ENCODE measurements at regions not wholly inside any gene's neighbourhood (a gene's known extent, or its start where the extent isn't known, plus 50 kb on each side); places are given as distances from the start of the nearest gene placed in this dataset.

DNA sequence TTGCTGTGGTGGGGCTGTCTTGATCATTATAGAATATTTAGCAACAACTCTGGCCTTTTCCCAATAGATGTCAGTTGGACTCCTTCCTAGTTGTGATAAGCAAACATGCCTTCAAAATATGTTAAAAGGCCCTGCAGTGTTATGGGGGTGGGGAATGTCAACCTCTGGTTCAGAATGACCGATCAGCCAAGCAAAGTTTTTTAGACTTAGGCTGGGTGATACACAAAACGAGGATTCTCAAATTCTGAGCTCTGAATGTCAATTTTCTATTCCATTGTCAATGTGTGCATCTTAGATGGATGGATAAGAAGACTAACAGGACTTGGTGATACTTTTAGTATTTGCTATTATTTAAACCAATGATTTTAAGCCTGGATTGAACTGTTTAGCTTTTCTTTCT is 940.0 kb upstream of the GRIA3 start:
- TF ChIP-seq POLR2AphosphoS5 (IDR thresholded peaks at IDR 0.05) (no peak), POLR2A (IDR thresholded peaks at IDR 0.05) (no peak)
- TF ChIP-seq, protein P1, sequence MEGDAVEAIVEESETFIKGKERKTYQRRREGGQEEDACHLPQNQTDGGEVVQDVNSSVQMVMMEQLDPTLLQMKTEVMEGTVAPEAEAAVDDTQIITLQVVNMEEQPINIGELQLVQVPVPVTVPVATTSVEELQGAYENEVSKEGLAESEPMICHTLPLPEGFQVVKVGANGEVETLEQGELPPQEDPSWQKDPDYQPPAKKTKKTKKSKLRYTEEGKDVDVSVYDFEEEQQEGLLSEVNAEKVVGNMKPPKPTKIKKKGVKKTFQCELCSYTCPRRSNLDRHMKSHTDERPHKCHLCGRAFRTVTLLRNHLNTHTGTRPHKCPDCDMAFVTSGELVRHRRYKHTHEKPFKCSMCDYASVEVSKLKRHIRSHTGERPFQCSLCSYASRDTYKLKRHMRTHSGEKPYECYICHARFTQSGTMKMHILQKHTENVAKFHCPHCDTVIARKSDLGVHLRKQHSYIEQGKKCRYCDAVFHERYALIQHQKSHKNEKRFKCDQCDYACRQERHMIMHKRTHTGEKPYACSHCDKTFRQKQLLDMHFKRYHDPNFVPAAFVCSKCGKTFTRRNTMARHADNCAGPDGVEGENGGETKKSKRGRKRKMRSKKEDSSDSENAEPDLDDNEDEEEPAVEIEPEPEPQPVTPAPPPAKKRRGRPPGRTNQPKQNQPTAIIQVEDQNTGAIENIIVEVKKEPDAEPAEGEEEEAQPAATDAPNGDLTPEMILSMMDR (IDR thresholded peaks at IDR 0.05), result no peak
